CD8-positive, alpha-beta memory T cell (primary cell): ENCODE measurements at regions not wholly inside any gene's neighbourhood (a gene's known extent, or its start where the extent isn't known, plus 50 kb on each side); places are given as distances from the start of the nearest gene placed in this dataset.

Source experiments
- CTCF ChIA-PET: fragments of 350-600 bp; sonication (Branson Sonifier 250); formaldehyde crosslinking; loops from one replicate; lab custom pipeline; 2021; ENCODE audit warnings: antibody characterized with exemption; lab: Charles Lee
- POLR2A ChIA-PET: fragments of 350-600 bp; sonication (Branson Sonifier 250); formaldehyde crosslinking; loops from one replicate; lab custom pipeline; 2021; ENCODE audit warnings: antibody characterized with exemption; lab: Charles Lee
- DNase-seq, 5 donors: peaks; one replicate each; pipeline versions ENCODE4 v3.0.0 to v3.0.0-alpha.2; 2020 to 2022; ENCODE audit warnings: mixed read lengths in 1 of 5
- H3K27ac ChIP-seq: one replicate; pipeline ENCODE4 v1.7.0; 2013; ENCODE audit warnings: low read depth, mild to moderate bottlenecking, low read length, moderate library complexity
- H3K27me3 ChIP-seq: 2 replicates; pipeline ENCODE4 v1.7.0; 2013; ENCODE audit warnings: low read length, mild to moderate bottlenecking; ENCODE audit not compliant: insufficient read depth, poor library complexity, severe bottlenecking
- H3K36me3 ChIP-seq: 2 replicates; pipeline ENCODE4 v1.7.0; 2013; ENCODE audit warnings: mild to moderate bottlenecking, low read length, moderate library complexity; ENCODE audit not compliant: insufficient read depth
- H3K4me1 ChIP-seq: 2 replicates; pipeline ENCODE4 v1.7.0; 2013; ENCODE audit warnings: mild to moderate bottlenecking, low read length, moderate library complexity; ENCODE audit not compliant: insufficient read depth
- H3K4me3 ChIP-seq: 2 replicates; pipeline ENCODE4 v1.7.0; 2013; ENCODE audit warnings: mild to moderate bottlenecking, low read length
- H3K9me3 ChIP-seq: 2 replicates; pipeline ENCODE4 v1.7.0; 2013; ENCODE audit warnings: mild to moderate bottlenecking, low read length
- H3K27ac Mint-ChIP-seq, 8 donors: one replicate each; pipeline ENCODE4 v1.8.0; 2020 to 2021; ENCODE audit warnings: mixed read lengths in 8 of 8, mild to moderate bottlenecking in 6 of 8, inconsistent platforms in 3 of 8, moderate library complexity in 3 of 8
- H3K27me3 Mint-ChIP-seq, 2 donors: one replicate each; pipeline ENCODE4 v1.8.0; 2020 to 2021; ENCODE audit warnings: mixed read lengths in 2 of 2, mild to moderate bottlenecking in 1 of 2, moderate library complexity in 1 of 2
- H3K36me3 Mint-ChIP-seq, 3 donors: one replicate each; pipeline ENCODE4 v1.8.0; 2020 to 2021; ENCODE audit warnings: mixed read lengths in 3 of 3, inconsistent platforms in 1 of 3, mild to moderate bottlenecking in 1 of 3
- H3K4me1 Mint-ChIP-seq, 3 donors: one replicate each; pipeline ENCODE4 v1.8.0; 2020 to 2021; ENCODE audit warnings: mixed read lengths in 3 of 3, inconsistent platforms in 1 of 3, mild to moderate bottlenecking in 1 of 3
- H3K4me3 Mint-ChIP-seq, 7 donors: one replicate each; pipeline ENCODE4 v1.8.0; 2020 to 2021; ENCODE audit warnings: mixed read lengths in 7 of 7, mild to moderate bottlenecking in 6 of 7, moderate library complexity in 4 of 7, inconsistent platforms in 2 of 7
- H3K9me3 Mint-ChIP-seq, 5 donors: one replicate each; pipeline ENCODE4 v1.8.0; 2020 to 2022; ENCODE audit warnings: mixed read lengths in 5 of 5, mild to moderate bottlenecking in 3 of 5, moderate library complexity in 2 of 5, inconsistent platforms in 1 of 5

GRCh38 chr10:118805146-118805545 is 50.4 kb upstream of the CACUL1 start:
- no peak overlapping the region for H3K4me3 ChIP-seq
- Mint-ChIP-seq H3K9me3 (no peaks in the 10 kb centered on the region), H3K27me3 (peaks cover 5 to 7% of the 10 kb centered on the region in 2 donors), H3K4me3 (no peak overlapping the region), H3K36me3 (no peaks in the 10 kb centered on the region), H3K27ac (peak overlapping the region in 1 of 8 donors; percentile 21), H3K4me1 (no peaks in the 10 kb centered on the region)
- ChIA-PET CTCF (no interaction called here), POLR2A (no interaction called here)
- H3K4me1 ChIP-seq = no peaks in the 10 kb centered on the region
- no peak for DNase-seq
- H3K9me3 ChIP-seq = no peaks in the 10 kb centered on the region
- no peaks in the 10 kb centered on the region for H3K36me3 ChIP-seq
- no peak overlapping the region for H3K27ac ChIP-seq
- no peaks in the 10 kb centered on the region for H3K27me3 ChIP-seq

- ChIA-PET POLR2A (no interaction called here), CTCF (no interaction called here)
- H3K27me3 Mint-ChIP-seq = peaks cover 5 to 6% of the 10 kb centered on the region in 2 donors
- no peaks in the 10 kb centered on the region for H3K9me3 Mint-ChIP-seq
- no peak for DNase-seq
- H3K4me1 Mint-ChIP-seq = no peaks in the 10 kb centered on the region
- H3K4me3 ChIP-seq = no peak overlapping the region
- no peak overlapping the region for H3K27ac ChIP-seq
- H3K27me3 ChIP-seq = no peaks in the 10 kb centered on the region
- no peak overlapping the region for H3K27ac Mint-ChIP-seq
- H3K4me3 Mint-ChIP-seq = no peak overlapping the region
- no peaks in the 10 kb centered on the region for H3K36me3 Mint-ChIP-seq
- H3K36me3 ChIP-seq = no peaks in the 10 kb centered on the region
- no peaks in the 10 kb centered on the region for H3K9me3 ChIP-seq
- H3K4me1 ChIP-seq = no peaks in the 10 kb centered on the region
Measured at GRCh38 chr10:118807512-118808305, 52.9 kb upstream of the CACUL1 start.

GRCh38 chr10:118808601-118809356 is 54.0 kb upstream of the CACUL1 start:
- H3K27me3 ChIP-seq = no peaks in the 10 kb centered on the region
- Mint-ChIP-seq H3K4me1 (no peaks in the 10 kb centered on the region), H3K9me3 (no peaks in the 10 kb centered on the region), H3K36me3 (no peaks in the 10 kb centered on the region), H3K27me3 (peaks cover 5 to 10% of the 10 kb centered on the region in 2 donors), H3K27ac (no peak overlapping the region), H3K4me3 (no peak overlapping the region)
- H3K4me3 ChIP-seq = no peak overlapping the region
- ChIA-PET POLR2A (no interaction called here), CTCF (no interaction called here)
- no peaks in the 10 kb centered on the region for H3K4me1 ChIP-seq
- no peak for DNase-seq
- H3K27ac ChIP-seq = no peak overlapping the region
- H3K9me3 ChIP-seq = no peaks in the 10 kb centered on the region
- no peaks in the 10 kb centered on the region for H3K36me3 ChIP-seq

GRCh38 chr10:118809357-118810220 is 54.8 kb upstream of the CACUL1 start:
- no peak overlapping the region for H3K27ac Mint-ChIP-seq
- ChIA-PET POLR2A (no interaction called here), CTCF (no interaction called here)
- no peaks in the 10 kb centered on the region for H3K9me3 Mint-ChIP-seq
- no peak overlapping the region for H3K4me3 Mint-ChIP-seq
- Histone ChIP-seq H3K4me1 (no peaks in the 10 kb centered on the region), H3K4me3 (no peak overlapping the region), H3K9me3 (no peaks in the 10 kb centered on the region), H3K27ac (no peak overlapping the region), H3K36me3 (no peaks in the 10 kb centered on the region), H3K27me3 (no peaks in the 10 kb centered on the region)
- H3K36me3 Mint-ChIP-seq = no peaks in the 10 kb centered on the region
- no peak for DNase-seq
- H3K27me3 Mint-ChIP-seq = peaks cover 5 to 14% of the 10 kb centered on the region in 2 donors
- no peaks in the 10 kb centered on the region for H3K4me1 Mint-ChIP-seq

GRCh38 chr10:118810796-118811505 is 56.2 kb upstream of the CACUL1 start:
- Mint-ChIP-seq H3K9me3 (no peaks in the 10 kb centered on the region), H3K27me3 (peaks cover 5 to 14% of the 10 kb centered on the region in 2 donors), H3K27ac (no peak overlapping the region), H3K4me3 (no peak overlapping the region), H3K36me3 (no peaks in the 10 kb centered on the region), H3K4me1 (no peaks in the 10 kb centered on the region)
- Histone ChIP-seq H3K4me1 (no peaks in the 10 kb centered on the region), H3K27ac (no peak overlapping the region), H3K27me3 (no peaks in the 10 kb centered on the region), H3K36me3 (no peaks in the 10 kb centered on the region), H3K9me3 (no peaks in the 10 kb centered on the region), H3K4me3 (no peak overlapping the region)
- no peak for DNase-seq
- CTCF ChIA-PET = interaction anchor here (1.2 kb wide), 1 partner anchor 39 kb away, joined by 3 read pairs; no protein-coding TSS in a partner anchor
- POLR2A ChIA-PET = no interaction called here

GRCh38 chr10:118811675-118812392 is 57.1 kb upstream of the CACUL1 start:
- Histone ChIP-seq H3K4me1 (no peaks in the 10 kb centered on the region), H3K27ac (no peak overlapping the region), H3K27me3 (no peaks in the 10 kb centered on the region), H3K36me3 (no peaks in the 10 kb centered on the region), H3K4me3 (no peak overlapping the region), H3K9me3 (no peaks in the 10 kb centered on the region)
- H3K9me3 Mint-ChIP-seq = no peaks in the 10 kb centered on the region
- no peak overlapping the region for H3K27ac Mint-ChIP-seq
- peaks cover 5 to 14% of the 10 kb centered on the region in 2 donors for H3K27me3 Mint-ChIP-seq
- no peak overlapping the region for H3K4me3 Mint-ChIP-seq
- DNase-seq = no peak
- ChIA-PET CTCF (interaction anchor here (1.2 kb wide), 1 partner anchor 38 kb away, joined by 3 read pairs; no protein-coding TSS in a partner anchor), POLR2A (no interaction called here)
- H3K4me1 Mint-ChIP-seq = no peaks in the 10 kb centered on the region
- H3K36me3 Mint-ChIP-seq = no peaks in the 10 kb centered on the region

- H3K4me1 ChIP-seq = no peaks in the 10 kb centered on the region
- Mint-ChIP-seq H3K4me1 (no peaks in the 10 kb centered on the region), H3K27me3 (peaks cover 5 to 14% of the 10 kb centered on the region in 2 donors), H3K36me3 (no peaks in the 10 kb centered on the region), H3K4me3 (no peak overlapping the region), H3K9me3 (no peaks in the 10 kb centered on the region), H3K27ac (no peak overlapping the region)
- ChIA-PET POLR2A (no interaction called here), CTCF (no interaction called here)
- no peaks in the 10 kb centered on the region for H3K27me3 ChIP-seq
- H3K9me3 ChIP-seq = no peaks in the 10 kb centered on the region
- no peaks in the 10 kb centered on the region for H3K36me3 ChIP-seq
- no peak overlapping the region for H3K27ac ChIP-seq
- no peak for DNase-seq
- H3K4me3 ChIP-seq = no peak overlapping the region
Measured at GRCh38 chr10:118812393-118812740, 57.6 kb upstream of the CACUL1 start.
